T-helper 1 cell (primary cell): ENCODE measurements at regions not wholly inside any gene's neighbourhood (a gene's known extent, or its start where the extent isn't known, plus 50 kb on each side); places are given as distances from the start of the nearest gene placed in this dataset.
A peak's percentile ranks its signal among the peaks of the same experiment; 100 is the strongest.
"Not testable (repeated sequence)": the region's sequence is repeated elsewhere in the genome, so short reads cannot be mapped to it uniquely, and the experiment has no call there.

Source experiments
- DNase-seq, 5 donors: peaks; one replicate each; pipeline ENCODE4 v3.0.0-alpha.2; 2012 to 2020

DNA sequence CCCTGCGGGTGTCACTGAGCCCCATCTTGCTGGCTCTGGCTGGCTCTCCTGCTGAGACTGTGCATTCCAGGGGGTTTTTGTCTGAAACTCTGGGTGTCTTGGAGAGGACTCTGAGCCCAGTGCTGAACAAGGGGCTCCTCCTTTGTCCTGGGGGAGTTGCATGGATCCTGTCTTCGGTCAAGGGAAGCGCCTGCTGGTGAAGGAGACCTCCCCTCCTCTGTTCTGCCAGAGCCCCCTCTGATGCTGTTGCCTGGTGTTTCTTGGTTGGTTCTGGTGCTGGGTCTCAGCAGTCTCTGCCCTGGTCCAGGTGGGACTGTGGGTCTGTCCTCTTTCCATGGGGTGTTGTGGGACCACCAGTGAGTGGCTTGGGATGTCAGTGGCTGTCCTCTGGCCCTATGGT is 380.9 kb downstream of the TMEM121 start:
- DNase-seq, result no peak

DNA sequence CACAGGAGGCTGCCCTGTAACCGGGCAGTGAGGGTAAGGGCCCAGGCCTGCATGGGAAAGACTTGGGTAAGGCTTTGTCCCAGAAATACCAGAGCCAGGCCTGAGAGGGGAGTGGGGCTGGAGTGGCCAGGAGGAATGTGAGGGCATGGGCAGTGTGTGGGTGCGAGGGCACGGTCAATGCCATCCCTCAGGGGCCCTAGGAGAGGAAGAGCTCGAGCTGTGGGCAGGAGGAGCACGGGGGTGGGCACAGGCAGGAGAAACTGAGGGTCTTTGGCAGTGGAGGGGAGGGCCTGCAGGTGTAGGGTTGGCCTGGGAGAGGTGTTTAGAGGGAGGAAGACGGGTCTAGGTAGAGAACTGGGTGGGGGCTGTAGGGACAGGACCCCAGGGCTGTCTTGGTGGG is 381.6 kb downstream of the TMEM121 start:
- no peak for DNase-seq

DNA sequence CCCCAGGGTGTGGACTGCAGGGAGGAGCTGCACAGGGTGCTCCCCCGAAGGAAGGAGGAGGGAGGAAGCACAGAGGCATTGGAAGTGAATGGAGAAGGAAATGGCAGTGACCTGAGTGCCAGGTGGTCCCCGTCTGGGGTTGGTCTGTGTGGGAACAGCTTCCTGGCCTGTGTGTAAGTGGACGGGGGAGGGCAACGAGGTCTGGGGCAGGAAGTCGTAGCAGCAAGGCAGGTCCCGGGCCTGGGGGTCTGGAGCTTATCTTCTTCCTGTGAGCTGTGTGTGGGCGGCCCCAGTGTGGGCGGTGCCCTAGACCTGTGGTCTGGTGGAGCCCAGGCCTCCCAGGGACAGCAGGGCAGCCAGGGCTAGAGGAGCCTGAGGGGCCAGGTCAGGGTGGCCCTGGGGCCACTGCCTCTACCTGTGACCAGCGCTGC is 382.1 kb downstream of the TMEM121 start:
- no peak for DNase-seq

DNA sequence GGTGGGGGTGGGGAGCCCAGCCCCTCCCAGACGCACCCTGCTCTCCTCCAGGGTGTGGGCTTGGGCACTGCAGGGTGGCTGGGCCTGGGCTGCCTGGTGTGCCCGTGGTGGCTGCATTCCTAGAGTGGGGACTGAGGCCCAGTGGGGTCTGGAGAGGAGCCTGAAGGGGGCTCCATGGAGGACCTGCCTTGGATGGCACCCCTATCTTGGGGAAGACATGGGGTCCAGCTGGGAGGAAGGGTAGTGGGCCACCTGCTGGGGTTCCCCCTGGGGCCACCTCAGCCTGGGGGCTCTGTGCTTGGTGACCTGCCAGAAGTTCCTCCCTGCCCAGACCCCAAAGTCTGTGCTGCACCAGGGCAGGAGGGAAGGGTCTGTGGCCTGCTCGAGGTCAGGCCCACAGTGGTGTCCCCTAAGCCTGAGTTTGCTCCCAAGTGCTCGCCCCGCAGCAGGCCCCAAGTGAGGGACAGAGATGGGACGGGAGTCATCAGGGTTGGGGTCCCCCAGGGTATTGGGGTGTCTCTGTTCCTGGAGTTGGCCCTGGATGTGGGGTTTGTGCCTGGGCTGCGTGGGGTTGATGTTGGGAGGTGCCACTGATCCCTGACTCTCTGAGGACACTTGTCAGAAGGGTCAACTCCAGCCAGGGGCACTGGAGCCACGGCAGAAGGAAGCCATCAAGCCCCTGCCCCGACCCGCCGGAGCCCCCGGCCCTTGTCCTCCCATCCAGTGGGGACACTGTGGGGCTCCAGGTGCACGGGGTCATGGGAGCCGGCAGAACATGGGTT is 382.9 kb downstream of the TMEM121 start:
- DNase-seq, result no peak

DNA sequence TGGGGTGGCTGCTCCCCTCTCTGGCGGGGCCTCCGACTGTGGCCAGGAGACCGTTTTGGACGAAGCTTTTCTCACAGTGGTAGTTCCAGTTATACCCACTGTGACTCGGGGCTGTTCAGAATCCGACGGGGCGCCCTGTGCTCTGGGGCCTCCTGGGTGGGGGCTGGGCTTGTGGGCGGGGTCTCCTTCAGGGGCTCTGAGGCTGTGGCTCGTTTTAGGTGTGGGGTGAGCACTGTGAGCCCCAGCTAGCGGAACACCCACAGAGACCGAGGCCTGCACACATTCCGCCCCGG is 383.4 kb downstream of the TMEM121 start:
- DNase-seq, result not testable (repeated sequence)

DNA sequence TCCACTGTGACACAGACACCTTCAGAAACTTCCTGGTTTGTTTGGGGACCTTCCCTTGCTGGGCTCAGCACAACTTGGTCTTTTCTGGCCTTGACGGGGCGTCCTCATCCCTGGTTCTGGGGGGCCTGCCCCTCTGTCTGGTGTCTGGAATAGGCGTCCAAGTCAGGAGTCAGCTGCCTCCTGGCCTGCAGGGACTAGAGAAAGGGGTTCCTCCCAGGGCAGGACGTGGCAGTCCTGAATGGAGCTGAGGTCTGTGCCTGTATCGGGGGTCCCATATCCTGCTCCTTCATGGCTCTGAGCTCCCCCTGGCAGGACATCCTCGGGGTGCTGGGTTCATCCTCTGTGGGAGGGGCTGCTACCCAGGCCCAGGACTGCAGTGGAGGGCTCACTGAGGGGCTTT is 384.0 kb downstream of the TMEM121 start:
- DNase-seq, result no peak

DNA sequence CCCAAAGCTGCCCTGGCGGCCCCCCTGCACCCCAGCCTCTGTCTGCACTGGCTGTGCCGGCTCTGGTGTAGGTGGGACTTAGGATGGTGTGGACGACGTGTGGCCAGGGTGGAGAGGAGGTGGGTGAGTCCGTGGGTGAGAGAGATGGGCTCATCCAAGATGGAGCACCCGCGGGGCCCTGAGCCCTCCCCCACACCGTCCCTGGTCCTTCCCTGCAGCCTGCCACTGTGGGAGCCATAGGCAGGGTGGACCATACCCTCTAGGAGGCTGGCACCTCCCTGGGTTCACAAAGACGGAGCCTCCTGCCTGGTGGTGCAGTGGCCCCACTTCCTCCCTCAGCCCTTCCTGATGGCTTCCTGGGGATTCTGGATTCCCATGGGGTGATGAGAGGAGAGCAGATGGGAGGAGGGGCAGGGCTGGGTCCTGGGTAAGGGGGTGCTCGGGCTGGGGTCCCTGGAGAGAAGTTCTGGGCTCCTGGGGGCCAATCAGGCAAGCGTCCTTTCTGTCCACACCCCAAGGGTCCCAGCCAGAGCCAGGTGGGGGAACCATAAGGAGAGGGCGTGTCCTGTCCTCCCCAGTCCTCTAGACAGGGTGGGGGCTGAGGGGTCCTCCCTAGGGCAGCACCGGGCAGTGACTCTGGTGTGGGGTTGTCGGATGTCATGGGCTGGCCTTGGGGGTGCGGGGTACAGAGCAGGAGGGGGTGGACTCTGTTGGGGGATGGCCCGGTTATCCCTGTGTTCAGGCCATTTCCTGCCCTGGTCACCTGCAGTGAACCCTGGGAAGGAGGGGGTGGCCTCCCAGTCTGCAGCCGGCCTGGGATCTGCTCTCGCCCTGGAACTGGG is 384.8 kb downstream of the TMEM121 start:
- DNase-seq, result no peak

DNA sequence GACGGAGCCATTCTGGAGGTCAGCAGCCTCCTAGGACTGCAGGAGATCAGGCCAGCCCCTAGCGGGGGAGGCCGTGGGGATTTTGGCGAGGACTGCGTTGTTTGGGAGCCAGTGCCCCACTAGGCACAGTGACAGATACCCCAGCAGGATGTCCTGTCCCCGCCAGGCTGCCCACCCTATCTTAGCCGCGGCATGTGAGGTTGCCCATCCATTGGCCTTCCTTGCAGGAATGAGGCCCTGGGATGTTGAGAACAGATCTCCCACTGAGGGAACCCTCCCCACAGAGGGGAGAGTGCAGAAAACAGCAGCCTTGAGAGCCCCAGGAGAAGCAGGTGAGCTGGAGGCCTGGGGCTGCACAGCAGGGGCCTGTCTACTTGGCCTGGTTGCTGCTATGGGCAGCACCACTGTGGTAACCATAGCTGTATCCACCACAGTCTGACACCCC is 385.5 kb downstream of the TMEM121 start:
- DNase-seq, result not testable (repeated sequence)

DNA sequence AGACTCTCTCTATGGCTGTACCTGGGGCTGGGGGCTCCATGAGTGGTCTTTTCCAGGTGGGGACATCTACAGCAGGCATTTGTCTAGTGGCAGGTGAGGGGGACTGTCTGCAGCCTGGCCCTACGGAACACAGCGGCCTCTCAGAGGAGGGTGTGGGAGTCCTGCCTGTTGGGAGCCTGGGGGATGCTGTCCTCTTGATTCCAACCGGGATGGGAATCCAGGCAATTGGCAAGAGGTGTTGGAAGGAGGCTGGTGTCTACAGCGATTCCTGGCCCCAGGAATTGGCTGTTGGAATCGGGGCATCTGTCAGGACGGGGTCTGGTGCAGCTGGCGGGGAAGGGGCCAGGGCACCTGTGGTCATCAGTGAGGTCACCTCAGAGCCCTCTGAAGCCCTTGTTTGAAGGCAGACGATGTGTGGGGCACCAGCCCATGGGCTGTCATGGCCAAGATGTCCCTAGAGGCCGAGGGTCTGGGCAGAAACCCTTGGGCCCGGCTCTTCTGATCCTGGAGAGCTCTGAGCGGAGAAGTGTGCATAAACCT is 386.3 kb downstream of the TMEM121 start:
- no peak for DNase-seq

DNA sequence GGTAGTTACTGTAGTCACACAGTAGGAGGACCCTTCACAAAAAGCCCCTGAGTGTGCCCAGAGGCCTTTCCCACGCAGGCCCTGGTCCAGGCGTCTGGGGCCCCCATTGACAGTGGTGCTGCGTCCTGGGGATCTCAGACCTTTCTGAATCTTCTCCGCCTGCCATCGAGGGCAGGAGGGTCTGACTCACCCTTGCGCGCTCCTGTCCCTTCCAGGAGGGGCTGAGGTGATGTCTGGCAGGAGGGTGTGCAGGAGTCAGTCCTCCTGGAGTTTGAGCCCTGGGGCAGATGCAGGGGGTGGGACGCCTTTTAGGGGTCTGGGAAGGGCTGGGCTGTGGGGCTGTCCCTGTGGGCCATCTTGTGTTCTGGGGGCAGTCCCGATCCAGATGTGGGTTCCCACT is 386.8 kb downstream of the TMEM121 start:
- no peak for DNase-seq

DNA sequence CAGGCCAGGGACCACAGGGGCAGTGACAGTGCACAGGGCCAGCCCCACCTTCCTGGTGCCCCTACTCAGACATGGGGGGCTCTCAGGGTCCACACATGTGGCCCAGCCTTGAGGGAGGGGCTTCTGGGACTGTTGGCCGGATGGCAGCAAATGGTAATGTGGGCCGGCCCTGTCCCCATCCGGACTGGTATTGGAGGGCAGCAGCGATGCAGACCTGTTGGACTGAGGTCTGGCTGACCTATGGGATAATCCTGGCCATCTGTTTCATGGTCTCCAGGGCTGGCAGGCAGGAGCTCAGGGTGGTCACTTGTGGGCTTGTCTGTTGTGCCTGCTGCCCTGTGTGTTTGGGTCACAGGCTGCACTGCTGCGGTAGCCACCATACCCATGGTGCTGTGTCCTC is 387.5 kb downstream of the TMEM121 start:
- peak in 1 of 5 donors; percentile 2 for DNase-seq

DNA sequence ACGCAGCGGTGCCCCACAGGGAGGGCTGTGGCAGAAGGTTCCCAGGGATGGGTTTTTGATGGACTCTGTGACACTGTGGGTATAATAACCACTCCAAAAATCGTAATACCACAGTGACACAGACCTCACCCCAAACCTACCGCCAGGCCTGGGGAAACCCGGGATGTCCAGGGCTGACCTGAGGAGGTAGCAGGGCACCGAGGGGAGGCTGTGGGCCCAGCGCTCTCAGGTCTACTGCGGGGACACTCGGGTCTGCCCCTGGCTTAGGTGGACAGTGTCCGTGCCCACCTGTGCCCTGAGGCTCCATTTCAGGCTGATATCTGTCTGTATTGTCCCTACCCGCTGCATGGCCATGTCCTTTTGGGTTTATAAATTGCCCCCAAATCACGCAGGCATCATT is 387.9 kb downstream of the TMEM121 start:
- DNase-seq, result peak in 1 of 5 donors; percentile 1

DNA sequence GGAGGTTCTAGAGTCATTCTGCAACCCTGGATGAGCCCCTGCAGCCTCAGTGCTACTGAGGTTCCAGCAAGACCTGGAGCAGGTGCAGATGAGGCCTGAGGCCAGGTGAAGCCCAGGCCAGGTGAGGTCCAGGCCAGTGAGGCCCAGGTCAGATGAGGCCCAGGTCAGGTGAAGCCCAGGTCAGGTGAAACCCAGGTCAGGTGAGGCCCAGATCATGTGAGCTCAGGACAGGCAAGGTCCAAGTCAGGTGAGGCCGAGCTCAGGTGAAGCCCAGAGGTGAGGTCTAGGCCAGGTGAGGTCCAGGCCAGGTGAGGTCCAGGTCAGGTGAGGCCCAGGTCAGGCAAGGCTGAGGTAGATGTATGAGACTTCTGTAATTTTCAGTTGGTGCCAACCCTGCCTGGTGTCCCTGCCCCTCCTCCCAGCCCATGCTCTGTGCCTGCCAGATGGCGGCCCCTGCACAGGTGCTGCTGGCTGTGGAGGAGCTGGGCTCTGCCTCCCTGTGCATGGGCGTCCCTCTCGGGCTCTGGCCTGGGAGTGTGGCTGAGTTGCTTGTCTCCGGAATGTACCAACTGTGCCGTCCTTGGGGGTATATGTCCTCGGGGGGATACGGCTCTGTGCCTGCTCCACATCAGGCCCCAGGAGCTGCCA is 388.5 kb downstream of the TMEM121 start:
- peak in 2 of 5 donors; percentile 1 to 4 for DNase-seq

DNA sequence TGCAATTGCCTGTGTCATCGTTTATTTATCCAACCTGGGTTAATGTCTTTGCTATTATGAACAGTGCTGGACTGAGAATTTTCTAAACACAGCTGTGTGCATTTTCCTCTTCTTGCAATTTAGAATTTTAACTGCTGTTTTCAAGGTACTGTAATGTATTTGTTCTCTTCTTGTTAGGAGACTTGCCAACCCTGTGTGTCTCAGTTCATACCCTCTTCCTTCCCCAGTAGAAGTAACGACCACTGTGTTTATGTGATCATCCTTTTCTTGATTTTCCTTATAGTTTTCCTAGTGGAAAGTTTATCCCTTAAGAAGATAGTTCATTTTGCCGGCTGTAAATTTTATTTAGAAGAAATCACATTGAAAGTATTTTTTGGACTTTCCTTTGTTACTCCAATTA is 389.2 kb downstream of the TMEM121 start:
- DNase-seq, result not testable (repeated sequence)

DNA sequence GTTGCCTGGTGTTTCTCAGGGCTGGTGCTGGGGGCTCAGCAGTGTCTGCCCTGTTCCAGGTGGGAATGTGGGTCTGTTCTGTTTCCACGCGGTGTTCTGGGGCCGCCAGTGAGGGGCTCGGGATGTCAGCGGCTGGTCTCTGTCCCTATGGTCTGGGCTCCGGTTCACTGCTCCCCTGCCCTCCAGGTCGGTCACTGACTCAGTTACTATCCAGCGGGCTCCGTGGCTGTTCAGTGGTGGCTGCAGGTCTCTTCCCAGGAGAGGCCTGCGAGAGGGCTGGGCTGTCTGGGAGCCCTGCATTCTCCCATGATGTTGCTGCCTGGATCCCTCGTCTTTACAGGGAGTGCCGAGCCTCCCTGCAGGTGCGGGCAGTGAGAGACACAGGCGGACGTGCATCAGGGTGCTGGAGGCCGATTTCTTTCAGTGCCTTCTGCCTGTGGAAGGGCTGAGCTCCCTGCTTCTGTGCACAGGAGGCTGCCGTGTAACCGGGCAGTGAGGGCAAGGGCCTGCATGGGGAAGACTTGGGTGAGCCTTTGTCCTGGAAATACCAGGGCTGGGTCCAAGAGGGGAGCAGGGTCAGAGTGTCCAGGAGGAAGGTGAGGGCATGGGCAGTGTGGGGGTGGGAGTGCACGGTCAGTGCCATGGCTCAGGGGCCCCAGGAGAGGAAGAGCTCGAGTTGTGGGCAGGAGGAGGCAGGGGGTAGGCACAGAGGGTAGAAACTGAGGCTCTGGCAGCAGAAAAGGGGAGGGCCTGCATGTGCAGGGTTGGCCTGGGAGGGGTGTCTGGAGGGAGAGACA is 391.0 kb downstream of the TMEM121 start:
- DNase-seq, result peak in 2 of 5 donors; percentile 2 to 12

DNA sequence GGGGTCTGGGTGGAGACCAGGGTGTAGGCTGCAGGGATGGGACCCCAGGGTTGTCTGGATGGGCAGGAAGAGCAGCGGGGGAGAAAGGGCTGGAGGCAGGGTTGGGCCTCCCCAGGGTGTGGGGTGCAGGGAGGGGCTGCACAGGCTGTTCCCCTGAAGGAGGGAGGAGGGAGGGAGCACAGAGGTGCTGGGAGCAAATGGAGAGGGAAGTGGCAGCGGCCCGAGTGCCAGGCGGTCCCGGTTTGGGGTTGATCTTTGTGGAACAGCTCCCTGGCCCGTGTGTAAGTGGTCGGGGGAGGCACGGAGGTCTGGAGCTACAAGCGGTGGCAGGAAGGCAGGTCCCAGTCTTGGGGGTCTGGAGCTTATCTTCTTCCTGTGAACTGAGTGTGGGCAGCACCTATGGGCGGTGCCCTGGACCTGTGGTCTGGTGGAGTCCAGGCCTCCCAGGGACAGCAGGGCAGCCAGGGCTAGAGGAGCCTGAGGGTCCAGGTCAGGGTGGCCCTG is 391.6 kb downstream of the TMEM121 start:
- peak in 1 of 5 donors; percentile 7 for DNase-seq

DNA sequence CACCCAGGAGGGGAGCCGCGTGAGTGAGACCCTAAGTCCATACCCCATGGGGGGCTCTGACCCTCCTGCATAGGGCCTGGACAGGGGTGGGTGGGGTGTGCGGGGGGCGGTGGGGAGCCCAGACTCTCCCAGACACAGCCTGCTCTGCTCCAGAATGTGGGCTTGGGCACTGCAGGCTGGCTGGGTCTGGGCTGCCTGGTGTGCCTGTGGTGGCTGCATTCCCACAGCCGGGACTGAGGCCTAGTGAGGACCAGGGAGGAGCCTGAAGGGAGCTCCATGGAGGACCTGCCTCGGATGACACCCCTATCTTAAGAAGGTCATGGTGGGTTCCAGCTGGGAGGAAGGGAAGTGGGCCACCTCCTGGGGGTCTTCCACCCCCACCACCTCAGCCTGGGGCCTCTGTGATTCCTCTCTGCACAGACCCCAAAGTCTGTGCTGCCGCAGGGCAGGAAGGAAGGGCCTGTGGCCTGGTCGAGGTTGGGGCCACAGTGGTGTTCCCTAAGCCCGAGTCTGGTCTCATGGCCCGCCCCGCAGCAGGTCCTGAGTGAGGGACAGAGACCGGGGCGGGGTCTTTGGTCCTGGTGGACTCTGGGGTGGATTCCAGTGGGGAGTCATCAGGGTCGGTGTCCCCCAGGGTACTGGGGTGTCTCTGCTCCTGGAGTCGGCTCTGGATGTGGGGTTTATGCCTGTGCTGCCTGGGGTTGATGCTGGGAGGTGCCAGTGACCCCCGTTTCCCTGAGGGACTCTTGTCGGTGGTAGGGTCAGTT is 392.3 kb downstream of the TMEM121 start:
- DNase-seq, result peak in 2 of 5 donors; percentile 1 to 10

DNA sequence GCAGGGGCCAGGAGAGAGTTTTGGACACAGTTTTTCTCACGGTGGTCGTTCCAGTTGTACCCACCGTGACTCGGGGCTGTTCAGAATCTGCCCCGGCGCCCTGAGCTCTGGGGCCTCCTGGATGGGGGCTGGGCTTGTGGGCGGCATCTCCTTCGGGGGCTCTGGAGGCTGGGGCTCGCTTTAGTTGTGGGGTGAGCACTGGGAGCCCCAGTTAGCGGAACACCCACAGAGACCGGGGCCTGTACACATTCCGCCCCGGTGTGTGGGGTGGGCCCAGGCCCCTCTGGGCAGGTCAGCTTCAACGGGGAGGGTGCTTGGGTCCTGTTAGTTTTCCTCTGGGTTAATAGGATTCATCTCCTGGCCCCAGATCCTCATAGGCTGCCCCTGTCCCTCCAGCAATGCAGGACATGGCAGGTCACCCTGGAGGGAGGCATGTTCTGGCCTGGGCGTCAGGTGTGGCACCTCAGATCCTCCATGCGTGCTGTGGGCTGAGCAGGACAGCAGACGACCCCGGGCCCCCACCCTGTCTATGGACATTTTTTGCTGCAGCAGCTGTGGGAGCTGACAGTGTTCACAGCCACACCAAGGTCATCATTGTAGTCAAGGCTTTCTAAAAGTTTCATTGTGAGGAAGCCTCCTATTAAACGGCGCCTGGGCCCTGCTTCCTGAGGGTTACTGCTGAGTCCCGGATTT is 393.2 kb downstream of the TMEM121 start:
- peak in 2 of 5 donors; percentile 4 to 6 for DNase-seq

DNA sequence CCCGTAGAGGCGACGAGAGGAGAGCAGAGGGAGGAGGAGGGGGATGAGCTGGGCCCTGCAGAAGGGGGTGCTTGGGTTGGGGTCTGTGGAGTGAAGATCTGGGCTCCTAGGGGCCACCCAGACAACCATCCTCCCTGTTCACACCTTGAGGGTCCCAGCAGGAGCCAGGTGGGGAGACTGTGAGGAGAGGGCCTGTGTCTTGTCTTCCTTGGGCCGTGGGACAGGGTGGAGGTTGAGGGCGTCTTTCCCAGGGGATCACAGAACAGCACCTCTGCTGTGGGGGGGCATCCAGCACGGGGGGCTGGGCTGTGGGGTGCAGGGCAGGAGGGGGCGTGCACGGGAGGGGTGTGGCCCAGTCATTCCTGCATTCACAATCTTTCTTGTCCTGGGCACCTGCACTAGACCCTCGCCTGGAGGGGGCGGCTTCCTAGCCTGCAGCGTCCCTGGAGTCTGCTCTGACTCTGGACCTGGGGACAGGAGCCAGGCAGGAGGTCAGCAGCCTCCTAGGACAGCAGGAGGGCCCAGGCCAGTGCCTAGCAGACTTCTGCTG is 393.8 kb downstream of the TMEM121 start:
- peak in 2 of 5 donors; percentile 2 to 7 for DNase-seq
